ENCODE measurements at regions not wholly inside any gene's neighbourhood (a gene's known extent, or its start where the extent isn't known, plus 50 kb on each side); places are given as distances from the start of the nearest gene placed in this dataset.

DNA sequence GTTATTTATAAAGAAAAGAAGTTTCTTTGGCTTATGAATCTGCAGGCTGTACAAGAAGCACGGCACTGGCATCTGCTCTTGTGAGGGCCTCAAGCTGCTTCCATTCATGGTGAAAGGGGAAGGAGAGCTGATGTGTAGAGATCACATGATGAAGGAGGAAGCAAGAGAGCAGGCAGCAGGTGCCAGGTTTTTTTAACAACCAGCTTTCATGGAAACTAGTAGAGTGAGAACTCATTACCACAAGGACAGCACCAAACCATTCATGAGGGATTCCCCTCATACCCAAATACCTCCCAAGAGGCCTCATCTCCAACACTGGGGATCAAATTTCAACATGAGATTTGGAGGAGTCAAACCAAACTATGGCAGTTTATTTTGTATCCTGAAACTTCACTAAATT is 85.8 kb upstream of the CAMK1G start:
- TF ChIP-seq EZH2 (IDR thresholded peaks at IDR 0.05; ENCODE audit: insufficient read depth, poor library complexity, severe bottlenecking) (no peak), EZH2phosphoT487 (IDR thresholded peaks at IDR 0.05; ENCODE audit: insufficient read depth, low read depth) (no peak)
